DOHH2 (cell line): ENCODE measurements at regions not wholly inside any gene's neighbourhood (a gene's known extent, or its start where the extent isn't known, plus 50 kb on each side); places are given as distances from the start of the nearest gene placed in this dataset.

Experiments
- EZH2phosphoT487 ChIP-seq: fragments of 200-600 bp; sonication (generic); IDR thresholded peaks from 2 replicates; pipeline ENCODE4 v1.6.1; 2017; ENCODE audit warnings: borderline replicate concordance, mild to moderate bottlenecking, antibody characterized with exemption, low read length, moderate library complexity, mixed read lengths
- TF ChIP-seq, protein P1 (sequence below): fragments of 200-600 bp; sonication (generic); IDR thresholded peaks from one replicate; pipeline ENCODE4 v1.5.1; 2014; ENCODE audit warnings: antibody characterized with exemption, mild to moderate bottlenecking, low read depth, low read length; ENCODE audit not compliant: poor library complexity, severe bottlenecking

DNA sequence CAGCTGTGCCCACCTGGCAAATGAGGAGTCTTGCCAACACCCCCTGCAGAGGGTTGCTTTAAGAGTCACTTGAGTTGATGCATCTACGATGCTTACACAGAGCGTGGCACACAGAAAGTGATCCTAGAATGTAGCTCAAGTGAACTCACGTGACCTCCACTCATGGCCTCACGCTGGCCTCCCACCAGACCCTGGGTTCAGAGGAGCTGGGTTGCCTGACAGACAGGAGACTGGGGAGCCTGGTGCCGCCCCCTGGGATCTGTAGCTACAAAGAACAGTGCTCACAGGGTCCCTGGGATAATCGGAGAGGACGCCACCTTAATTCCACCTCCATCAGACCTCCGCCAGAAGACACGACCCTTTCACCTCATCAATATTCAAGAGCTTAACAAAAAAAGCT, 81.4 kb upstream of the CASZ1 start:
- TF ChIP-seq, protein P1, sequence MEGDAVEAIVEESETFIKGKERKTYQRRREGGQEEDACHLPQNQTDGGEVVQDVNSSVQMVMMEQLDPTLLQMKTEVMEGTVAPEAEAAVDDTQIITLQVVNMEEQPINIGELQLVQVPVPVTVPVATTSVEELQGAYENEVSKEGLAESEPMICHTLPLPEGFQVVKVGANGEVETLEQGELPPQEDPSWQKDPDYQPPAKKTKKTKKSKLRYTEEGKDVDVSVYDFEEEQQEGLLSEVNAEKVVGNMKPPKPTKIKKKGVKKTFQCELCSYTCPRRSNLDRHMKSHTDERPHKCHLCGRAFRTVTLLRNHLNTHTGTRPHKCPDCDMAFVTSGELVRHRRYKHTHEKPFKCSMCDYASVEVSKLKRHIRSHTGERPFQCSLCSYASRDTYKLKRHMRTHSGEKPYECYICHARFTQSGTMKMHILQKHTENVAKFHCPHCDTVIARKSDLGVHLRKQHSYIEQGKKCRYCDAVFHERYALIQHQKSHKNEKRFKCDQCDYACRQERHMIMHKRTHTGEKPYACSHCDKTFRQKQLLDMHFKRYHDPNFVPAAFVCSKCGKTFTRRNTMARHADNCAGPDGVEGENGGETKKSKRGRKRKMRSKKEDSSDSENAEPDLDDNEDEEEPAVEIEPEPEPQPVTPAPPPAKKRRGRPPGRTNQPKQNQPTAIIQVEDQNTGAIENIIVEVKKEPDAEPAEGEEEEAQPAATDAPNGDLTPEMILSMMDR = no peak
- TF ChIP-seq EZH2phosphoT487 = no peak
